ENCODE measurements at regions not wholly inside any gene's neighbourhood (a gene's known extent, or its start where the extent isn't known, plus 50 kb on each side); places are given as distances from the start of the nearest gene placed in this dataset.

GRCh38 chr19:27758626-27759505, 1454.1 kb downstream of the UQCRFS1 start:
- FAIRE-seq (no peak), DNase-seq (ENCODE audit: insufficient read length, low spot score) (no peak)
- TF ChIP-seq PAX5 (IDR thresholded peaks at IDR 0.05; ENCODE audit: insufficient read depth, low read length, severe bottlenecking) (no peak), POLR2AphosphoS5 (IDR thresholded peaks at IDR 0.05; ENCODE audit: low read depth, low read length) (no peak), TAF1 (IDR thresholded peaks at IDR 0.05; ENCODE audit: low read depth, low read length) (no peak), SPI1 (IDR thresholded peaks at IDR 0.05; ENCODE audit: low read depth, low read length) (no peak), POLR2A (IDR thresholded peaks at IDR 0.05; ENCODE audit: low read depth, low read length) (no peak), POU2F2 (IDR thresholded peaks at IDR 0.05; ENCODE audit: low read depth, low read length) (no peak)

- FAIRE-seq (no peak), DNase-seq (ENCODE audit: insufficient read length, low spot score) (no peak)
- TF ChIP-seq TAF1 (IDR thresholded peaks at IDR 0.05; ENCODE audit: low read depth, low read length) (no peak), POLR2AphosphoS5 (IDR thresholded peaks at IDR 0.05; ENCODE audit: low read depth, low read length) (no peak), SPI1 (IDR thresholded peaks at IDR 0.05; ENCODE audit: low read depth, low read length) (no peak), POLR2A (IDR thresholded peaks at IDR 0.05; ENCODE audit: low read depth, low read length) (no peak), PAX5 (IDR thresholded peaks at IDR 0.05; ENCODE audit: insufficient read depth, low read length, severe bottlenecking) (no peak), POU2F2 (IDR thresholded peaks at IDR 0.05; ENCODE audit: low read depth, low read length) (no peak)
These were observed 1458.3 kb downstream of the UQCRFS1 start for GRCh38 chr19:27754700-27755099.

- FAIRE-seq = no peak
- TF ChIP-seq POLR2AphosphoS5 (IDR thresholded peaks at IDR 0.05; ENCODE audit: low read depth, low read length) (no peak), PAX5 (IDR thresholded peaks at IDR 0.05; ENCODE audit: insufficient read depth, low read length, severe bottlenecking) (no peak), TAF1 (IDR thresholded peaks at IDR 0.05; ENCODE audit: low read depth, low read length) (no peak), POU2F2 (IDR thresholded peaks at IDR 0.05; ENCODE audit: low read depth, low read length) (no peak), SPI1 (IDR thresholded peaks at IDR 0.05; ENCODE audit: low read depth, low read length) (no peak), POLR2A (IDR thresholded peaks at IDR 0.05; ENCODE audit: low read depth, low read length) (no peak)
- no peak for DNase-seq (ENCODE audit: insufficient read length, low spot score)
These were observed 1459.3 kb downstream of the UQCRFS1 start for GRCh38 chr19:27753622-27754021.

GRCh38 chr19:27752530-27753184, 1460.3 kb downstream of the UQCRFS1 start:
- no peak for FAIRE-seq
- no peak for DNase-seq (ENCODE audit: insufficient read length, low spot score)
- TF ChIP-seq TAF1 (IDR thresholded peaks at IDR 0.05; ENCODE audit: low read depth, low read length) (no peak), POLR2AphosphoS5 (IDR thresholded peaks at IDR 0.05; ENCODE audit: low read depth, low read length) (no peak)

DNA sequence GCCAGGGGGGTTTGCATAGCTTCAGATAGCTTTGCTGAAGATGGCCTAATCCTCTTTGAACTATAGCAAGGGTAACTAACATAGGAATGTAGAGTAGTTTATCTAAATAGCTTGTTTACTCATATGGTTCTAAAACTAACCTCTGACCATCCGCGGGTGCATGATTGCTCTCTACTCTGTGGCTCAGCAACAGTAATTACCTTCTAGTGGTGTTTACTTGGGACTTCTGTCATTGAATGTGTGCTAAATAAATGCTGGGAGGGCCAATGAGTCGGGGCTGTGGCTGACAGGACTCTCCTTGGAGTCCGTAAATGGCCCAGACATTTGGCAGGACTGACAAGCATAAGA, 1461.9 kb downstream of the UQCRFS1 start:
- no peak for FAIRE-seq
- TF ChIP-seq POLR2A (IDR thresholded peaks at IDR 0.05; ENCODE audit: low read depth, low read length) (no peak), TAF1 (IDR thresholded peaks at IDR 0.05; ENCODE audit: low read depth, low read length) (no peak)

GRCh38 chr19:27750391-27751043, 1462.4 kb downstream of the UQCRFS1 start:
- TF ChIP-seq POU2F2 (IDR thresholded peaks at IDR 0.05; ENCODE audit: low read depth, low read length) (no peak), PAX5 (IDR thresholded peaks at IDR 0.05; ENCODE audit: insufficient read depth, low read length, severe bottlenecking) (no peak), SPI1 (IDR thresholded peaks at IDR 0.05; ENCODE audit: low read depth, low read length) (no peak), POLR2A (IDR thresholded peaks at IDR 0.05; ENCODE audit: low read depth, low read length) (no peak), TAF1 (IDR thresholded peaks at IDR 0.05; ENCODE audit: low read depth, low read length) (no peak), POLR2AphosphoS5 (IDR thresholded peaks at IDR 0.05; ENCODE audit: low read depth, low read length) (no peak)
- FAIRE-seq = no peak
- DNase-seq (ENCODE audit: insufficient read length, low spot score) = no peak

More for the DNA sequence above, 1461.9 kb downstream of the UQCRFS1 start:
- DNase-seq (ENCODE audit: insufficient read length, low spot score) = no peak

GRCh38 chr19:27748551-27749152, 1464.3 kb downstream of the UQCRFS1 start:
- TF ChIP-seq POU2F2 (IDR thresholded peaks at IDR 0.05; ENCODE audit: low read depth, low read length) (no peak), POLR2AphosphoS5 (IDR thresholded peaks at IDR 0.05; ENCODE audit: low read depth, low read length) (no peak)
- FAIRE-seq = no peak
- no peak for DNase-seq (ENCODE audit: insufficient read length, low spot score)

GRCh38 chr19:27746691-27747380, 1466.1 kb downstream of the UQCRFS1 start:
- TF ChIP-seq POLR2A (IDR thresholded peaks at IDR 0.05; ENCODE audit: low read depth, low read length) = no peak
- TF ChIP-seq PAX5 (IDR thresholded peaks at IDR 0.05; ENCODE audit: insufficient read depth, low read length, severe bottlenecking) = no peak
- no peak for TF ChIP-seq TAF1 (IDR thresholded peaks at IDR 0.05; ENCODE audit: low read depth, low read length)
- TF ChIP-seq SPI1 (IDR thresholded peaks at IDR 0.05; ENCODE audit: low read depth, low read length) = no peak
- TF ChIP-seq POU2F2 (IDR thresholded peaks at IDR 0.05; ENCODE audit: low read depth, low read length) = no peak
- no peak for TF ChIP-seq POLR2AphosphoS5 (IDR thresholded peaks at IDR 0.05; ENCODE audit: low read depth, low read length)

DNA sequence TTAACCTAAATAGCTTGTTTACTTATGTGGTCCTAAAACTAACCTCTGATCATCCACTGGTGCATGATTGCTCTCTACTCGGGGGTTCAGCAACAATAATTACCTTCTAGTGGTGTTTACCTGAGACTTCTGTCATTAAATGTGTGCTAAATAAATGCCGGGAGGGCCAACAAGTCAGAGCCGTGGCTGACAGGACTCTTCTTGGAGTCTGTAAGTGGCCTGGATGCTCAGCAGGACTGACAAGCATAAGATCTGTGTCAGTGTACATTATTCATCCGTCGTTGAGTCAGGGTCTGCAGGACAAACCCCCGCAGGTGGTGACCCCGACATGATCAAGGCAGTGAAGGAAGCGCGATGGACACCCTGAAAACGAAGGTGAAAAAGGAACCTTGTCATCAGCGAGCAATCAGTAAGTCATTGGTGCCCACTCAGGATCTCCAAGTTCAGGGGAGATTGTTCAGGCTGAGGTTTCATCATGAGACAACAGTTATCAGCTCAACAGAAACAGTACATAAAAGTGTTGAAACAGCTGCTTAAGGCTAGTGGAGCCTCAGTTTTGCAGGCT, 1466.9 kb downstream of the UQCRFS1 start:
- TF ChIP-seq PAX5 (IDR thresholded peaks at IDR 0.05; ENCODE audit: insufficient read depth, low read length, severe bottlenecking) (no peak), SPI1 (IDR thresholded peaks at IDR 0.05; ENCODE audit: low read depth, low read length) (no peak), TAF1 (IDR thresholded peaks at IDR 0.05; ENCODE audit: low read depth, low read length) (no peak), POLR2A (IDR thresholded peaks at IDR 0.05; ENCODE audit: low read depth, low read length) (no peak), POLR2AphosphoS5 (IDR thresholded peaks at IDR 0.05; ENCODE audit: low read depth, low read length) (no peak), POU2F2 (IDR thresholded peaks at IDR 0.05; ENCODE audit: low read depth, low read length) (no peak)
- no peak for DNase-seq (ENCODE audit: insufficient read length, low spot score)
- no peak for FAIRE-seq

More at GRCh38 chr19:27746691-27747380, 1466.1 kb downstream of the UQCRFS1 start:
- DNase-seq (ENCODE audit: insufficient read length, low spot score) = peak; percentile 3
- no peak for FAIRE-seq

All from GM12891 (cell line).